ENCODE measurements at regions not wholly inside any gene's neighbourhood (a gene's known extent, or its start where the extent isn't known, plus 50 kb on each side); places are given as distances from the start of the nearest gene placed in this dataset.

- intact Hi-C loops (cut with micrococcal nuclease): no loop called here
- no TSS peak for BruUV-seq (replicated peaks)
- Histone ChIP-seq H3K4me2 (ENCODE audit: insufficient read depth, low read length) (no peak overlapping the region), H3K9me3 (replicated peaks; ENCODE audit: control insufficient read depth, insufficient read depth, low read length) (no peaks in the 10 kb centered on the region), H3K4me3 (replicated peaks in 1 of 3; ENCODE audit: insufficient read depth in 1 of 3, low read depth in 1 of 3, low read length in 3 of 3) (no peak overlapping the region), H3K9me1 (replicated peaks; ENCODE audit: control insufficient read depth, extremely low read depth, insufficient read depth, low read length) (no peaks in the 10 kb centered on the region), H3K79me2 (ENCODE audit: control insufficient read depth, insufficient read depth, low read length) (no peaks in the 10 kb centered on the region), H3K36me3 (ENCODE audit: control insufficient read depth in 2 of 2, extremely low read depth in 1 of 2, insufficient read depth in 2 of 2, low read length in 2 of 2) (no peaks in the 10 kb centered on the region), H4K20me1 (replicated peaks; ENCODE audit: control insufficient read depth, extremely low read depth, insufficient read depth, low read length) (no peaks in the 10 kb centered on the region), H3K4me1 (ENCODE audit: control insufficient read depth, extremely low read depth, insufficient read depth, low read length) (peaks cover 16% of the 10 kb centered on the region), H3K27me3 (ENCODE audit: control insufficient read depth in 2 of 2, insufficient read depth in 2 of 2, low read length in 2 of 2) (no peaks in the 10 kb centered on the region), H3K27ac (ENCODE audit: insufficient read depth, low read depth, low read length) (no peak overlapping the region), H3K9ac (replicated peaks; ENCODE audit: extremely low read depth, insufficient read depth, low read length) (no peak overlapping the region), H2AFZ (ENCODE audit: low read depth, low read length) (no peak overlapping the region)
- no peak for TF ChIP-seq EZH2 (IDR thresholded peaks at IDR 0.05; ENCODE audit: borderline replicate concordance, low read depth, low read length, severe bottlenecking)
- no peak for TF ChIP-seq POLR2A (IDR thresholded peaks at IDR 0.05; ENCODE audit: low read depth, low read length)
- TF ChIP-seq GATA2 (IDR thresholded peaks at IDR 0.05; ENCODE audit: insufficient read depth, insufficient read length, low read depth, low read length): no peak
- TF ChIP-seq JUN (IDR thresholded peaks at IDR 0.05; ENCODE audit: borderline replicate concordance, insufficient read depth, insufficient read length, low read depth): no peak
- no peak for TF ChIP-seq MYC (IDR thresholded peaks at IDR 0.05; ENCODE audit: low read depth, low read length)
- no peak for TF ChIP-seq CTCF (IDR thresholded peaks at IDR 0.05; ENCODE audit: extremely low read depth in 1 of 2, insufficient read depth in 1 of 2, low read depth in 1 of 2, low read length in 2 of 2)
- TF ChIP-seq FOS (IDR thresholded peaks at IDR 0.05; ENCODE audit: borderline replicate concordance, insufficient read depth, low read length): no peak
- TF ChIP-seq MAX (IDR thresholded peaks at IDR 0.05; ENCODE audit: insufficient read depth, insufficient read length): no peak
- no peak for TF ChIP-seq POLR2AphosphoS5 (IDR thresholded peaks at IDR 0.05; ENCODE audit: insufficient read depth, low read depth, low read length)
- no peak for DNase-seq (ENCODE audit: low read depth, low spot score)
- FAIRE-seq: no peak
- CTCF ChIA-PET: no interaction called here
- POLR2A ChIA-PET: no interaction called here
- dilution Hi-C loops (cut with MboI; ENCODE audit: extremely low pct_ligation_motif_present, low sequenced_read_pairs): no loop called here
These were observed 219.8 kb upstream of the GYPA start for GRCh38 chr4:144360146-144360793.

Data from endothelial cell of umbilical vein (primary cell).